ENCODE measurements at regions not wholly inside any gene's neighbourhood (a gene's known extent, or its start where the extent isn't known, plus 50 kb on each side); places are given as distances from the start of the nearest gene placed in this dataset.
"Not testable (repeated sequence)": the region's sequence is repeated elsewhere in the genome, so short reads cannot be mapped to it uniquely, and the experiment has no call there.

DNA sequence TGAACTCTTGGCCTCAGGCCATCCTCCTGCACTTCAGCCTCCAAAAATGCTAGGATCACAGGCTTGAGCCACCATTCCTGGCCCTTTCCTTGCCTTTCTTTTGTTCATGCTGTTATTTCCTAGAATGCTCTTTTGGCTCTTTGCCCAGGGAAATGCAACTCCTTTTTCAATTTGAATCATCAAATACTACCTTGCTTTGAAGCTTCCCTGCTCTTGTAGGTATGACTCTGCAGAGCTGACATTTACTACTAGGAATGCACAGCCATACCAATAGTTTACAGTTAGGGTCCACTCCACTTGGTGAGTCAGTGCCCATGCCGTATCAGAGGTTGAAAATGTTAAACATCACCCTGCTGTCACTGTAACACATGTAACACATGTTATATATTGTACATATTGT lies 107.0 kb upstream of the CRY1 start:
- no peaks in the 10 kb centered on the region for H3K36me3 Mint-ChIP-seq
- DNase-seq, result no peak

DNA sequence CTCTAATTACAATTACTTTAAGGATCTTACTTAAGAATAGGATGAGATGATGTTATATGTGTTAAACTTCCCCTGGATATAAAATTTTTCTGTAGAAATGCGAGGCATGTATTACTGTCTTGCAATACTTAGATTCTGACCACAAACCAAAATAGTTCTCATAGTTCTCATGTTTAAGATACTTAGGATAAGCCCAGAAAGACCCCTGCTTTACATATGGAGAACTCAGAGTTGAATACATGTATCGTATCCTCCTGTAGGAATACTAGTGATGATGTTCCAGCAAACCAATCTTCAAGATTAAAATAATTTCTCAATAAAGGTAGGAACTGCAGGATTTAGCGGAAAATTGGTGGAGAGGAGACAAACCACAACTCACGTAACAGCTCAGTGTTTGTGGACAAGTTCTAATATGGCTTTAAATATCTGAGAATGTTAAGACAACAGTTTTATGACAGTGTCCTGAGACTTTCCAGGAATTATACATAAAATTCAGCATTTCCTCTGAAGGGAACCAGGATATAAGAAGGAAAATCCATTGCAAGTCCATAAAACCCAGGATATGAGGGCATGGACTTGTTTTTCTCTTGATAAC lies 114.7 kb upstream of the CRY1 start:
- DNase-seq (no peak), ATAC-seq (replicated peaks) (no peak)
- Mint-ChIP-seq H3K27me3 (peaks cover 14 to 21% of the 10 kb centered on the region in 2 donors), H3K36me3 (no peaks in the 10 kb centered on the region), H3K27ac (no peak overlapping the region), H3K9me3 (peaks cover 0 to 9% of the 10 kb centered on the region in 2 donors), H3K4me1 (no peaks in the 10 kb centered on the region), H3K4me3 (no peak overlapping the region)

More for the DNA sequence above, 107.0 kb upstream of the CRY1 start:
- ATAC-seq (replicated peaks), result peak in 1 of 2 donors; percentile 58
- Mint-ChIP-seq H3K4me1 (no peaks in the 10 kb centered on the region), H3K27ac (no peak overlapping the region), H3K9me3 (no peaks in the 10 kb centered on the region), H3K27me3 (peaks cover 0 to 5% of the 10 kb centered on the region in 2 donors), H3K4me3 (no peak overlapping the region)

DNA sequence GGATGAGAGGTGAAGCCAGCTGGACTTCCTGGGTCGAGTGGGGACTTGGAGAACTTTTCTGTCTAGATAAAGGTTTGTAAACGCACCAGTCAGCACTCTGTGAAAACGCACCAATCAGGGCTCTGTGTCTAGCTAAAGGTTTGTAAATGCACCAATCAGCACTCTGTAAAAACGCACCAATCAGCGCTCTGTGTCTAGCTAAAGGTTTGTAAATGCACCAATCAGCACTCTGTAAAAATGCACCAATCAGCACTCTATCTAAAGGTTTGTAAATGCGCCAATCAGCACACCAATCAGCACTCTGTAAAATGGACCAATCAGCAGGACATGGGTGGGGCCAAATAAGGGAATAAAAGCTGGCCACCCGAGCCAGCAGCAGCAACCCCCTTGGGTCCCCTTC lies 116.4 kb upstream of the CRY1 start:
- not testable (repeated sequence) for H3K27ac Mint-ChIP-seq; H3K9me3 Mint-ChIP-seq; DNase-seq; H3K4me1 Mint-ChIP-seq; H3K4me3 Mint-ChIP-seq; ATAC-seq (replicated peaks); H3K36me3 Mint-ChIP-seq
- peaks cover 14 to 21% of the 10 kb centered on the region in 2 donors for H3K27me3 Mint-ChIP-seq

DNA sequence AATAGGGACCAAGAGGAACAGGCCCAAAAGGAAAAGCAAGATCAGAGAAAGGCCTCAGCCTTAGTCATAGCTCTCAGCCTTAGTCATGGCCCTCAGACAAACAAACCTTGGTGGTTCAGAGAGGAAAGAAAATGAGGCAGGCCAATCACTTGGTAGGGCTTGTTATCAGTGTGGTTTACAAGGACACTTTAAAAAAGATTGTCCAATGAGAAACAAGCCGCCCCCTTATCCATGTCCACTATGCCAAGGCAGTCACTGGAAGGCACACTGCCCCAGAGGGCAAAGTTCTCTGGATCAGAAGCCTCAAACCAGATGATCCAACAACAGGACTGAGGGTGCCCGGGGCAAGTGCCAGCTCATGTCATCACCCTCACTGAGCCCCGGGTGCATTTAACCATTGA lies 121.0 kb upstream of the CRY1 start:
- not testable (repeated sequence) for H3K4me3 Mint-ChIP-seq; H3K36me3 Mint-ChIP-seq; ATAC-seq (replicated peaks); H3K9me3 Mint-ChIP-seq; DNase-seq; H3K4me1 Mint-ChIP-seq; H3K27me3 Mint-ChIP-seq; H3K27ac Mint-ChIP-seq

DNA sequence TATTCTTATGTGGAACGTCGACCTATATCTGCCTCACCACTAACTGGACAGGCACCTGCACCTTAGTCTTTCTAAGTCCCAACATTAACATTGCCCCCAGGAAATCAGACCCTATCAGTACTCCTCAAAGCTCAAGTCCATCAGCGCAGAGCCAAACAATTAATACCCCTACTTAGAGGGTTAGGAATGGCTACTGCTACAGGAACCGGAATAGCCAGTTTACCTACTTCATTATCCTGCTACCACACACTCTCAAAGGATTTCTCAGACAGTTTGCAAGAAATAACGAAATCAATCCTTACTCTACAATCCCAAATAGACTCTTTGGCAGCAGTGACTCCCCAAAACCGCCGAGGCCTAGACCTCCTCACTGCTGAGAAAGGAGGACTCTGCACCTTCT lies 123.1 kb upstream of the CRY1 start:
- H3K9me3 Mint-ChIP-seq; H3K36me3 Mint-ChIP-seq; H3K4me1 Mint-ChIP-seq; H3K27me3 Mint-ChIP-seq; DNase-seq; ATAC-seq (replicated peaks); H3K27ac Mint-ChIP-seq; H3K4me3 Mint-ChIP-seq: not testable (repeated sequence)

DNA sequence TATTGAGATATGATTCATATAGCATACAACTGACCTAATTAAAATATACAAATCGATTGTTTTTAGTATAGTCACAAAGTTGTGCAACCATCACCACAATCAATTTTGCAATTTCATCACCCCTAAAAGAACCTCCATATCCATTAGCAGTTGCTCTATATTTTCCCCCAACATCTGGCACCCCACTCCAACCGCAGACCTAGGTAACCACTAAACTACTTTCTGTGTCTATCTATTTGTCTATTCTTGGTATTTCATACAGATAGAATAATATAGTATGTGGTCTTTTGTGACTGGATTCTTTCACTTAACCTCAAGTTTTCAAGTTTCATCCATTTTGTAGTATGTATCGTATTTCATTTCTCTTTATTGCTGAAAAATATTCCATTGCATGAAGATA lies 126.0 kb upstream of the CRY1 start:
- no peak overlapping the region for H3K27ac Mint-ChIP-seq
- ATAC-seq (replicated peaks), result no peak
- H3K4me1 Mint-ChIP-seq, result no peaks in the 10 kb centered on the region
- H3K36me3 Mint-ChIP-seq, result no peaks in the 10 kb centered on the region
- no peak overlapping the region for H3K4me3 Mint-ChIP-seq
- H3K9me3 Mint-ChIP-seq, result no peaks in the 10 kb centered on the region
- no peak for DNase-seq
- peaks cover 12 to 20% of the 10 kb centered on the region in 2 donors for H3K27me3 Mint-ChIP-seq

DNA sequence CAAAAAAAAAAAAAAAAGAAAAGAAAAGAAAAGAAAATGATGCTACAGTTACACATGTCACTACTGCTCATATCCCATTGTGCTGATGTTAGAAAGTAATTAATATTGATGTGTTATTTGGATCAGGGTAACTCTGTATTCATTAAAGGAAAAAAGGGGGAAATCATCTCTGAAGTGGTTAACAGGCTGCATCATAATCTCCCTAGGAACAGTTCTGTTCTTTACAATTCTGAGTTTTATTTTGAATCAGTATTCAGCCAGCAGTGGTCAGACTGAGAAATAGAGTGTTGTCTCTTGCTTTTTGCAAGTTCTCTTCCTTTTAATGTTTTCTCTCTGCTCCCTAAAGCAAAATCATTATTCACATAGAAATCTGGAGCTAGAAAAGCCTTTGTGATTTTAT lies 128.6 kb upstream of the CRY1 start:
- ATAC-seq (replicated peaks), result peak in 1 of 2 donors; percentile 38
- H3K4me3 Mint-ChIP-seq, result no peak overlapping the region

DNA sequence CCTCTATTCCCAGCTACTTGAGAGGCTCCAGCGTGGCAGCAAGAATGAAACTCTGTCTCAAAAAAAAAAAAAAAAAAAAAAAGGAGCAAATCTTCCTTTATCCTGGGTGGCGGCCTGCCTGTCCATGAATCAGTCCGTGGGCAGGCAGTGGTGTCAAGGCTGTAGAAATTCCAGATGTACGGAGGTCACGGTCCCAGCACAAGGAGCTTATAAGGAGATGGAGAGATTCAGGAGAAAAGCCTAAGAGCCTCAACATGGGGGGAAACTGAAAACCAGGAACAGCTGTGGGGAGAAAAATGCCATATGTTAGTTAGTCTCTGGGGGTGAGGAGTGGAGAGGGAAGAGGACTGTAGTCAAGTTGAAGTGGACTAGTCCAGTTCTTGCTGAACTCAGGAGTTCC lies 130.5 kb upstream of the CRY1 start:
- Mint-ChIP-seq H3K36me3 (no peaks in the 10 kb centered on the region), H3K27me3 (peaks cover 12 to 20% of the 10 kb centered on the region in 2 donors), H3K4me1 (no peaks in the 10 kb centered on the region), H3K4me3 (no peak overlapping the region), H3K9me3 (no peaks in the 10 kb centered on the region), H3K27ac (no peak overlapping the region)
- no peak for DNase-seq
- ATAC-seq (replicated peaks), result no peak

More for the DNA sequence above, 128.6 kb upstream of the CRY1 start:
- Mint-ChIP-seq H3K27ac (no peak overlapping the region), H3K4me1 (no peaks in the 10 kb centered on the region), H3K9me3 (no peaks in the 10 kb centered on the region), H3K27me3 (peaks cover 12 to 20% of the 10 kb centered on the region in 2 donors), H3K36me3 (no peaks in the 10 kb centered on the region)
- no peak for DNase-seq

DNA sequence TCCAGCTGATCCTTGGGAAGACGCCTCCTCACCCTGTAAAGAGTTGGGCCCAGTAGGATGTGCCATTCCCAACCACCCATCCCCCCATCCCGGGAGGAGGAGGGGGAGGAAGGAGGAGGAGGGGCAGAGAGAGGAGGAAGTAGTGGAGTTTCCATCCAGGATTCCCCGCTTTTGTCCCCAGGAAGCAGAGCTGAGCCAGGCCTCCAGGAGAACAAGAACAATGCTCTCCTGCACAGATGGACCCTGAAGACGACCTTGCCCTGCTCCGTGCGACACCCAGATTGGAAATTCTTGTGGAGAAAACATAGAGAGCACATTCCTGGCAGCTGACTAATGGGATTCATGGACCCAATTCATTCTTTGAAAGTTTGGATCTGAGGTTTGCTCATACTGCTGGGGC lies 132.3 kb upstream of the CRY1 start:
- Mint-ChIP-seq H3K9me3 (no peaks in the 10 kb centered on the region), H3K27me3 (peaks cover 12 to 20% of the 10 kb centered on the region in 2 donors), H3K4me3 (no peak overlapping the region), H3K27ac (no peak overlapping the region), H3K4me1 (no peaks in the 10 kb centered on the region), H3K36me3 (no peaks in the 10 kb centered on the region)
- no peak for DNase-seq
- no peak for ATAC-seq (replicated peaks)

DNA sequence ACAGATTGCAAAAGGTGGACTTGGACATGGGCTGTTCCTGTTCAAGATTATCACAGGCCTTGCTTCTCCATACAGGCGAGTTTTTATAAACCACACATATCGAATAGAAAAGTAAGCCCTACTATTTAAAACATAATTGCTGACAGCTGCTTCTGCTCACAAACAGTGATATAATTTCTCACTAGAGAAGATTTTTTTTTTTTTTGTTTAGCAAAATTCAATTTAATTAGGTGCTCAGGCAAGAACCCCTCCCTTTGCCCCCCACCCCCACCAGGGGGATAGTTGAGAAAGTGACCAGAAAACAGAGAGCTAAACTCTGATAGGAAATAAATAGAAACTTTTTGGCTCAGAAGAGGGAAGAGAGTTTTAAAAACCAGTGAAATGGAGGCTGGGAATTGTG lies 132.8 kb upstream of the CRY1 start:
- DNase-seq (no peak), ATAC-seq (replicated peaks) (no peak)
- H3K4me1 Mint-ChIP-seq, result no peaks in the 10 kb centered on the region
- no peaks in the 10 kb centered on the region for H3K9me3 Mint-ChIP-seq
- H3K27ac Mint-ChIP-seq, result no peak overlapping the region
- H3K4me3 Mint-ChIP-seq, result no peak overlapping the region
- no peaks in the 10 kb centered on the region for H3K36me3 Mint-ChIP-seq
- H3K27me3 Mint-ChIP-seq, result peaks cover 12 to 19% of the 10 kb centered on the region in 2 donors

DNA sequence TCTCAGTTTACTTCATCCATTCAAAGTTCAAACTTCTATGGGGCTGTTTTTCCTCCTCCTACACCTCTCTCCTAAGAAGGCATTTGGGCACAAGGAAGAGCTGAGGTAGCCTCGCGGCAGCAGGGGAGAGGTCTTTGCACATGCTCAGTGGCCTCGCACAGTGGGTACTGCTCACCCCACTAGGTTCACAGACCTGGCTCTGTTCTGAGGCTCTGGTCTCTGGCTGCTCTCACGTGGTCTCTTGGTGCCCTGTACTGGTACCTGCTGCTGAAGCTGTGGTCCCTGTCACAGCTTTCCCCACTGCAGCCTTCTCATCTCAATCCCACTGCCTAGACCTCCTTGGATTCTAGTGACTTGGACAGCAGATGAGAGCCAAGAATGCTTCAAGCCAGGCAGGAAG lies 134.7 kb upstream of the CRY1 start:
- ATAC-seq (replicated peaks) (no peak), DNase-seq (no peak)
- Mint-ChIP-seq H3K4me1 (no peaks in the 10 kb centered on the region), H3K27me3 (peaks cover 5 to 9% of the 10 kb centered on the region in 2 donors), H3K27ac (no peak overlapping the region), H3K4me3 (no peak overlapping the region), H3K36me3 (no peaks in the 10 kb centered on the region), H3K9me3 (no peaks in the 10 kb centered on the region)

DNA sequence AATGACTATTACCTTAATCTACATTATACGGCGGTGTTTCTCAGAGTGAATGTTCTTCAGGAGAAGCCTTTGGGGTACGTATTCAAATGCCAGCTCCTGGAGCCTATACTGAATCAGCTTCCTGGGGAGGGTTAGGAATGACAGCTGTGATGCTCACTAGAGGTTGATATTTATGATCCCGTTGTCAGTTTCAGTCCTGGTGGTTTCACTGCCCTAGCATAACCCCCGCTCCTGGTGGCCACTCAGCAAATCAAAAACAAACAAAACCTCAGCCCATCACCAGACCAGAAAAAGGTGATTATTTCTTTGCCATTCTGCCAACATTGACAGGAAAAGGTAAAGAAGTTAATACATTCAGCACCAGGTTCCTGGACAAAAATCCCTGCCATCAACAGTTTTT lies 136.5 kb upstream of the CRY1 start:
- H3K4me1 Mint-ChIP-seq, result no peaks in the 10 kb centered on the region
- no peaks in the 10 kb centered on the region for H3K9me3 Mint-ChIP-seq
- H3K36me3 Mint-ChIP-seq, result no peaks in the 10 kb centered on the region
- DNase-seq (no peak), ATAC-seq (replicated peaks) (no peak)
- no peak overlapping the region for H3K27ac Mint-ChIP-seq
- no peak overlapping the region for H3K4me3 Mint-ChIP-seq
- peaks cover 0 to 4% of the 10 kb centered on the region in 2 donors for H3K27me3 Mint-ChIP-seq

DNA sequence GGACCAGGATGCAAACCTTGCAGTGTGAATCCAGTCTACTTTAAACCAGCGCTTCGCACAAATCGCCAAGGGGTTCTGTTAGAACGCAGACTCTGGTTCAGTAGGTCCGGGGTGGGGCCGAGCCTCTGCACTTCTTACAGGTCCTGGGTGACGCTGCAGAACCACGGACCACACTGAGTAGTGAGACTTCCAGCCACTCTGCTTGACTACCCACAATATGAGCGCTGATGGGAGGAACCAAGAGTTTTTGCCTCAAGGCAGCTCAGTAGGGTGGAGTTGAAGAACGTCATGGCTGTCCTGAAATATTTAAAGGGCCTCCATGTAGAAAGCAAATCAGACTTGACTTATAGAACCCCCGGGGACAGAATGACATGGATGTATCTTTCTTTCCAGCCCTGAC lies 138.0 kb upstream of the CRY1 start:
- H3K27me3 Mint-ChIP-seq, result peaks cover 0 to 8% of the 10 kb centered on the region in 2 donors
- H3K4me3 Mint-ChIP-seq, result no peak overlapping the region
- DNase-seq, result no peak
- no peaks in the 10 kb centered on the region for H3K4me1 Mint-ChIP-seq
- ATAC-seq (replicated peaks), result no peak
- H3K36me3 Mint-ChIP-seq, result no peaks in the 10 kb centered on the region
- H3K9me3 Mint-ChIP-seq, result no peaks in the 10 kb centered on the region
- H3K27ac Mint-ChIP-seq, result no peak overlapping the region

DNA sequence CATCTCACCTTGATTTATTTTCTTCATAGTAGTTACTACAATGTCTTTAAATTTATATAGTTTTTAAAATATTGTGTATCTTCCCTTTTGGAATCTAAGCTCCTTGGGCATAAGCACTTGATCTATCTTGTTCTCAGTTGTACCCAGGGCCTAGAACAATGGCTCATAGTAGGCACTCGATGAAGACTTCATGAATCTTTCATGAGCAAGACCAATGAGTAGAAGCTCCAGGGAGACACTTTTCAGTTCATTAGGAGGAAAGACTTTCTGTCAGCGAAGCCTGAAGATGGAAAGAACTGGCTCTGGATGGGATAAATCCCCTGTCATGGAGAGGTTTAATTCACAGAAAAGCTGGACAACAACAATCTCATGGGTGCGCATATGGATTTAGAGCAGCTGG lies 140.2 kb upstream of the CRY1 start:
- no peak for ATAC-seq (replicated peaks)
- peaks cover 8 to 19% of the 10 kb centered on the region in 2 donors for H3K27me3 Mint-ChIP-seq
- H3K27ac Mint-ChIP-seq, result no peak overlapping the region

DNA sequence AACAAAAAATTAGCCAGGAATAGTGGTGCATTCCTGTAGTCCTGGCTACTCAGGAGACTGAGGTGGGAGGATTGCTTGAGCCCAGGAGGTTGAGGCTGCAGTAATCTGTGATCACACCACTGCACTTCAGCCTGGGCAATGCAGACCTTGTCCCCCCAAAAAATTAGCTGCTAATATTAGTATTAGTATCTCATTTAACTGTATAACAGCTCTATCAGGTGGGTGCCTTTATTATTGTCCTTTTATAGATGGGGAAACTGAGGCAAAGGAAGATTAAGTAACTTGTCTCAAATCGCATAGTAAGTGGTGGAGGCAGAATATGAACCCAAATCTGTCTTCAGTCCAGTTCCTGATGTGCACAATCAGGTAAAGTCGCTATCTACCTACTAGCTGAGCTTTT lies 142.3 kb upstream of the CRY1 start:
- no peaks in the 10 kb centered on the region for H3K4me1 Mint-ChIP-seq
- no peaks in the 10 kb centered on the region for H3K9me3 Mint-ChIP-seq
- H3K4me3 Mint-ChIP-seq, result no peak overlapping the region
- no peaks in the 10 kb centered on the region for H3K36me3 Mint-ChIP-seq
- ATAC-seq (replicated peaks) (no peak), DNase-seq (no peak)
- H3K27ac Mint-ChIP-seq, result no peak overlapping the region
- H3K27me3 Mint-ChIP-seq, result peaks cover 8 to 20% of the 10 kb centered on the region in 2 donors

More for the DNA sequence above, 140.2 kb upstream of the CRY1 start:
- Mint-ChIP-seq H3K4me1 (no peaks in the 10 kb centered on the region), H3K9me3 (no peaks in the 10 kb centered on the region), H3K4me3 (no peak overlapping the region), H3K36me3 (no peaks in the 10 kb centered on the region)
- DNase-seq, result no peak

All from stimulated activated naive B cell treated with anti-CD40 and anti-IgM and Interleukin-4, amounts not matched to agents 10 μg/mL and 1 μg/mL and 100 μg/mL, for 72 hours (primary cell).